Uterus (tissue), 2 donors: ENCODE measurements at regions not wholly inside any gene's neighbourhood (a gene's known extent, or its start where the extent isn't known, plus 50 kb on each side); places are given as distances from the start of the nearest gene placed in this dataset.

Source experiments
- POLR2A ChIP-seq, 2 donors: fragments of 450-650 bp; IDR thresholded peaks; one replicate each; pipeline ENCODE4 v1.6.1; 2016; ENCODE audit warnings: antibody characterized with exemption in 2 of 2, mild to moderate bottlenecking in 1 of 2, moderate library complexity in 1 of 2
- TF ChIP-seq, protein P1 (sequence below), 4 experiments: fragments of 200-600 bp in 2 of 4; fragments of 450-650 bp in 2 of 4; sonication (generic) in 2 of 4; IDR thresholded peaks; one replicate each; pipeline ENCODE4 v1.5.1; 2016 to 2019; ENCODE audit warnings: antibody characterized with exemption in 4 of 4, mild to moderate bottlenecking in 2 of 4, moderate library complexity in 1 of 4

DNA sequence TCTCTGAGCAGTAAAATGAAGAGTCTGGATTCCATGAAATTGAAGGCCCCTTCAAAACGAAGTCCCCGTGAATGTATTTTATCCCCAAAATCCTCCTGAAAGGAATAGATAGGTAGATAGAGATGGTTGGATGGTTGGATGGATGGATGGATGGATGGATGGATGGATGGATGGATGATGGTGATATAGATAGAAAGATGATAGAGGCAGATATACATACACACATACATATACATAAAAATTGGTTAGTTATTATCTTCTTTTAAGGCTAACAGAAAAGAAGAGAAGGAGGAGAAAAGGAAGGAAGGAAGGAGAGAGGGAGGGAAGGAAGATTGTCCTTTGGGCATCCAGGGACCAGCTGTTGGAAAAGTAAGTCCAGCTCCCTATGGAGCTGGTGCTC, 63.1 kb downstream of the SYF2 start:
- TF ChIP-seq POLR2A (IDR thresholded peaks at IDR 0.05), result no peak
- TF ChIP-seq, protein P1, sequence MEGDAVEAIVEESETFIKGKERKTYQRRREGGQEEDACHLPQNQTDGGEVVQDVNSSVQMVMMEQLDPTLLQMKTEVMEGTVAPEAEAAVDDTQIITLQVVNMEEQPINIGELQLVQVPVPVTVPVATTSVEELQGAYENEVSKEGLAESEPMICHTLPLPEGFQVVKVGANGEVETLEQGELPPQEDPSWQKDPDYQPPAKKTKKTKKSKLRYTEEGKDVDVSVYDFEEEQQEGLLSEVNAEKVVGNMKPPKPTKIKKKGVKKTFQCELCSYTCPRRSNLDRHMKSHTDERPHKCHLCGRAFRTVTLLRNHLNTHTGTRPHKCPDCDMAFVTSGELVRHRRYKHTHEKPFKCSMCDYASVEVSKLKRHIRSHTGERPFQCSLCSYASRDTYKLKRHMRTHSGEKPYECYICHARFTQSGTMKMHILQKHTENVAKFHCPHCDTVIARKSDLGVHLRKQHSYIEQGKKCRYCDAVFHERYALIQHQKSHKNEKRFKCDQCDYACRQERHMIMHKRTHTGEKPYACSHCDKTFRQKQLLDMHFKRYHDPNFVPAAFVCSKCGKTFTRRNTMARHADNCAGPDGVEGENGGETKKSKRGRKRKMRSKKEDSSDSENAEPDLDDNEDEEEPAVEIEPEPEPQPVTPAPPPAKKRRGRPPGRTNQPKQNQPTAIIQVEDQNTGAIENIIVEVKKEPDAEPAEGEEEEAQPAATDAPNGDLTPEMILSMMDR (IDR thresholded peaks at IDR 0.05), result no peak
